GM23338 (cell line): ENCODE measurements at regions not wholly inside any gene's neighbourhood (a gene's known extent, or its start where the extent isn't known, plus 50 kb on each side); places are given as distances from the start of the nearest gene placed in this dataset.

ENCODE experiments used
- EZH2 ChIP-seq: fragments of 200-600 bp; sonication (generic); IDR thresholded peaks from one replicate; pipeline ENCODE4 v1.8.0; 2017; ENCODE audit warnings: antibody characterized with exemption, mild to moderate bottlenecking, low read depth; ENCODE audit not compliant: unreplicated experiment
- EZH2phosphoT487 ChIP-seq: fragments of 200-600 bp; sonication (generic); IDR thresholded peaks from one replicate; pipeline ENCODE4 v1.8.1; 2018; ENCODE audit warnings: antibody characterized with exemption; ENCODE audit not compliant: unreplicated experiment
- STAT1 ChIP-seq: IDR thresholded peaks from one replicate; pipeline ENCODE4 v1.6.1; 2016; ENCODE audit warnings: antibody characterized with exemption; ENCODE audit not compliant: unreplicated experiment

- no peak for TF ChIP-seq EZH2phosphoT487
- TF ChIP-seq STAT1: no peak
- TF ChIP-seq EZH2: no peak
These were observed 273.0 kb upstream of the PLET1 start for GRCh38 chr11:112533682-112534081.
